Activated B cell treated with CpG ODN at 0.5 μM for 24 hours (primary cell): ENCODE measurements at regions not wholly inside any gene's neighbourhood (a gene's known extent, or its start where the extent isn't known, plus 50 kb on each side); places are given as distances from the start of the nearest gene placed in this dataset.

ENCODE experiments used
- ATAC-seq: fragments of 200-7000 bp; cut with Tn5 transposase; one replicate; pipeline ENCODE4 v1.10.0; 2021; ENCODE audit warnings: low read depth, mild to moderate bottlenecking, moderate library complexity
- CTCF ChIA-PET: fragments of 350-600 bp; sonication (Branson Sonifier 250); formaldehyde crosslinking; loops from one replicate; lab custom pipeline; 2021; ENCODE audit warnings: antibody characterized with exemption; lab: Charles Lee
- POLR2A ChIA-PET: fragments of 350-600 bp; sonication (Branson Sonifier 250); formaldehyde crosslinking; loops from one replicate; lab custom pipeline; 2021; ENCODE audit warnings: antibody characterized with exemption; lab: Charles Lee
- DNase-seq: peaks from one replicate; pipeline ENCODE4 v3.0.0; 2022
- H3K27ac Mint-ChIP-seq: one replicate; pipeline ENCODE4 v1.8.0; 2020; ENCODE audit warnings: mixed read lengths
- H3K27me3 Mint-ChIP-seq: one replicate; pipeline ENCODE4 v1.8.0; 2021; ENCODE audit warnings: mixed read lengths
- H3K36me3 Mint-ChIP-seq: one replicate; pipeline ENCODE4 v1.8.0; 2021; ENCODE audit warnings: low read depth, mixed read lengths
- H3K4me1 Mint-ChIP-seq: one replicate; pipeline ENCODE4 v1.8.0; 2021; ENCODE audit warnings: mixed read lengths
- H3K4me3 Mint-ChIP-seq: one replicate; pipeline ENCODE4 v1.8.0; 2020; ENCODE audit warnings: mild to moderate bottlenecking, mixed read lengths
- H3K9me3 Mint-ChIP-seq: one replicate; pipeline ENCODE4 v1.8.0; 2020; ENCODE audit warnings: mixed read lengths
- intact Hi-C: fragments of 100-400 bp; cut with micrococcal nuclease; formaldehyde crosslinking; loops from one replicate; pipeline ENCODE4 v1.15.1; 2024
- TF ChIP-seq, protein P1 (sequence below): fragments of 200-600 bp; IDR thresholded peaks from one replicate; pipeline ENCODE4 v1.8.0; 2022; ENCODE audit warnings: antibody characterized with exemption, mild to moderate bottlenecking

GRCh38 chr7:112635742-112636141 is 154.5 kb downstream of the TMEM168 start:
- CTCF ChIA-PET: no interaction called here
- Mint-ChIP-seq H3K27ac (no peak overlapping the region), H3K4me1 (no peaks in the 10 kb centered on the region), H3K4me3 (no peak overlapping the region), H3K9me3 (no peaks in the 10 kb centered on the region), H3K36me3 (no peaks in the 10 kb centered on the region), H3K27me3 (no peaks in the 10 kb centered on the region)
- intact Hi-C loops: no loop called here
- no peak for ATAC-seq
- no peak for DNase-seq
- POLR2A ChIA-PET: no interaction called here
- TF ChIP-seq, protein P1, sequence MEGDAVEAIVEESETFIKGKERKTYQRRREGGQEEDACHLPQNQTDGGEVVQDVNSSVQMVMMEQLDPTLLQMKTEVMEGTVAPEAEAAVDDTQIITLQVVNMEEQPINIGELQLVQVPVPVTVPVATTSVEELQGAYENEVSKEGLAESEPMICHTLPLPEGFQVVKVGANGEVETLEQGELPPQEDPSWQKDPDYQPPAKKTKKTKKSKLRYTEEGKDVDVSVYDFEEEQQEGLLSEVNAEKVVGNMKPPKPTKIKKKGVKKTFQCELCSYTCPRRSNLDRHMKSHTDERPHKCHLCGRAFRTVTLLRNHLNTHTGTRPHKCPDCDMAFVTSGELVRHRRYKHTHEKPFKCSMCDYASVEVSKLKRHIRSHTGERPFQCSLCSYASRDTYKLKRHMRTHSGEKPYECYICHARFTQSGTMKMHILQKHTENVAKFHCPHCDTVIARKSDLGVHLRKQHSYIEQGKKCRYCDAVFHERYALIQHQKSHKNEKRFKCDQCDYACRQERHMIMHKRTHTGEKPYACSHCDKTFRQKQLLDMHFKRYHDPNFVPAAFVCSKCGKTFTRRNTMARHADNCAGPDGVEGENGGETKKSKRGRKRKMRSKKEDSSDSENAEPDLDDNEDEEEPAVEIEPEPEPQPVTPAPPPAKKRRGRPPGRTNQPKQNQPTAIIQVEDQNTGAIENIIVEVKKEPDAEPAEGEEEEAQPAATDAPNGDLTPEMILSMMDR: no peak

GRCh38 chr7:112638675-112639400 is 151.4 kb downstream of the TMEM168 start:
- POLR2A ChIA-PET: no interaction called here
- no peaks in the 10 kb centered on the region for H3K27me3 Mint-ChIP-seq

GRCh38 chr7:112640685-112641084 is 149.5 kb downstream of the TMEM168 start:
- peaks cover 4% of the 10 kb centered on the region for H3K27me3 Mint-ChIP-seq
- H3K4me3 Mint-ChIP-seq: no peak overlapping the region
- ChIA-PET CTCF (no interaction called here), POLR2A (no interaction called here)
- TF ChIP-seq, protein P1: no peak
- intact Hi-C loops: no loop called here
- H3K9me3 Mint-ChIP-seq: peaks cover 5% of the 10 kb centered on the region
- H3K36me3 Mint-ChIP-seq: no peaks in the 10 kb centered on the region
- H3K4me1 Mint-ChIP-seq: no peaks in the 10 kb centered on the region
- DNase-seq (no peak), ATAC-seq (no peak)
- H3K27ac Mint-ChIP-seq: no peak overlapping the region

More at GRCh38 chr7:112638675-112639400, 151.4 kb downstream of the TMEM168 start:
- no peaks in the 10 kb centered on the region for H3K4me1 Mint-ChIP-seq
- H3K27ac Mint-ChIP-seq: no peak overlapping the region
- no peak for ATAC-seq
- no peak overlapping the region for H3K4me3 Mint-ChIP-seq
- TF ChIP-seq, protein P1: no peak
- intact Hi-C loops: no loop called here
- CTCF ChIA-PET: no interaction called here
- peaks cover 3% of the 10 kb centered on the region for H3K9me3 Mint-ChIP-seq
- H3K36me3 Mint-ChIP-seq: no peaks in the 10 kb centered on the region
- DNase-seq: no peak

DNA sequence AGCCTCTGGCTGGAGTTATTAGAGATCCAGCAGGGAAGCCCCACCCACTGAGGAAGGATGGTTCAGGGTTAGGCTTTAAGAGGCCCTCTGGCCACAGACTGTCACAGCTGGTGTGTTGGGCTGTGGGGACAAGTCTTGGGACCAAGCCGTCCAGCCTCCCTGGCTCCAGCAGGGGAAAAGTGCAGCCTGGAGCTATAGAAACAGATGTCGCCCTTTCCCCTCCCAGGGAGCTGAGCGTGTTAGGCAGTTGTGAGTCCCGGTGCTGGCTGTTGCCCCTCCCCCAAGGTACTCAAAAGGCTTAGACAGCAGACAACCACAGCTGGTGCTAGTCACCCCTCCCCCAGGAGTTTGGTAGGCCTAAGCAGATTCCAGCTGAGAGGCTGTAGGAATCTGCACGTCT is 143.4 kb downstream of the TMEM168 start:
- Mint-ChIP-seq H3K27ac (no peak overlapping the region), H3K4me1 (no peaks in the 10 kb centered on the region), H3K9me3 (peaks cover 19% of the 10 kb centered on the region), H3K4me3 (no peak overlapping the region), H3K36me3 (no peaks in the 10 kb centered on the region), H3K27me3 (peaks cover 6% of the 10 kb centered on the region)
- CTCF ChIA-PET: no interaction called here
- intact Hi-C loops: no loop called here
- ATAC-seq: no peak
- TF ChIP-seq, protein P1: no peak
- no peak for DNase-seq
- POLR2A ChIA-PET: no interaction called here

DNA sequence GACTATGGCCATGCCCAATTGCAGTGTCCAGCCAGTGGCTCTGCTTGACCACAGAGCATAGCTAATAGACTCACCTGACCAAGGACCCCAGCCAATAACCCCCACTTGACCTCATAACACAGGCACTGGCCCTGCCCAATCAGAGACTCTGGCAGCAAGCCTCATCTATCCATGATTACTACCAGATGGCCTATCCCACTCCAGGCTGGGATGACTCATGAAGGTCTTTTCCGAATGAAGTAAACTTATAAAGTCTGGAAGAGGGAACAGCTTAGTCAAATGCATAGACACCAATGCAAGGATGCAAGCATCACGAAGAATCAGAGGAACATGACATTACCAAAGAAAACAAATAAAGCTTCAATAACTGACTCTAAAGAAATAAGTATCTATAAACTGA is 141.4 kb downstream of the TMEM168 start:
- ChIA-PET POLR2A (no interaction called here), CTCF (no interaction called here)
- intact Hi-C loops: no loop called here
- ATAC-seq (no peak), DNase-seq (no peak)
- H3K27me3 Mint-ChIP-seq: peaks cover 6% of the 10 kb centered on the region
- no peak overlapping the region for H3K27ac Mint-ChIP-seq
- no peak overlapping the region for H3K4me3 Mint-ChIP-seq
- H3K36me3 Mint-ChIP-seq: no peaks in the 10 kb centered on the region
- peaks cover 19% of the 10 kb centered on the region for H3K9me3 Mint-ChIP-seq
- TF ChIP-seq, protein P1: no peak
- H3K4me1 Mint-ChIP-seq: no peaks in the 10 kb centered on the region
